NCI-H2227 (cell line): ENCODE measurements at regions not wholly inside any gene's neighbourhood (a gene's known extent, or its start where the extent isn't known, plus 50 kb on each side); places are given as distances from the start of the nearest gene placed in this dataset.

Experiments
- DNase-seq: peaks from one replicate; lab custom pipeline; 2025; ENCODE audit not compliant: unreplicated experiment; lab: John Stamatoyannopoulos, UW

GRCh38 chr12:115474539-115475353, 790.8 kb upstream of the TBX3 start:
- no peak for DNase-seq

DNA sequence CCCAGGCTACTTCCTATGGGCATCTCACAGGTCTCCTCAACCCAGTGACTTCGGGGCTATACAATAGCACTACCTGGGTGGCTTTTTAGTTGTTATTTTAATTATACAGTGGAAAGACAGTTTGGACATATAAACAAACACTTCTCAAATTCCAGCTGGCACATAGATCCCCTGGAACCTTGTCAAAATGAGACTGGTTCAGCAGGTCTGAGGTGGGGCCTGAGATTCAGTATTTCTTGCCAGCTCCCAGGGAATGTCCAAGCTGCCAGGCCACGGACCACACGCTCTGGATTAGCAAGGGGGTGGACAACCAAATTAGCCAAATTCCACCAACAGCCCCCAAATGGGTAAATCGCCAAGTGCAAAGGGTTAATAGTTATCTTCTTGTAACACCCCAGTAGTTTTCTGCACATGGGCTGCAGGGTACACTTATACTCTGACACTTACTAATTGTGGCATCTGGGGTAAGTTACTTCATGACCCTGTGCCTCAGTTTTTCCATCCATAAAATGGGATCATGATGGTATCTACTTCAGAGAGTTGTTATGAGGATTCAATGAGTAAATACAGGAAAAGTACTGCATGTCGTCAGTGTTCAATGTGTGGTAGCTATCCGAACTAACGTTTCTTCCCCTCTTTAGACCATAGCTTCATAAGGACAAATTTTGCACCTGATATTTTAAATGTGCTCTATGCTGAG, 789.4 kb upstream of the TBX3 start:
- no peak for DNase-seq

- DNase-seq = no peak
Observed at GRCh38 chr12:115472852-115473251, 788.9 kb upstream of the TBX3 start.

- DNase-seq = no peak
Observed at GRCh38 chr12:115470977-115471376, 787.0 kb upstream of the TBX3 start.

GRCh38 chr12:115470526-115470925, 786.6 kb upstream of the TBX3 start:
- DNase-seq = no peak

- no peak for DNase-seq
Observed at GRCh38 chr12:115468087-115468510, 784.1 kb upstream of the TBX3 start.

GRCh38 chr12:115467531-115467930, 783.6 kb upstream of the TBX3 start:
- DNase-seq = no peak

DNA sequence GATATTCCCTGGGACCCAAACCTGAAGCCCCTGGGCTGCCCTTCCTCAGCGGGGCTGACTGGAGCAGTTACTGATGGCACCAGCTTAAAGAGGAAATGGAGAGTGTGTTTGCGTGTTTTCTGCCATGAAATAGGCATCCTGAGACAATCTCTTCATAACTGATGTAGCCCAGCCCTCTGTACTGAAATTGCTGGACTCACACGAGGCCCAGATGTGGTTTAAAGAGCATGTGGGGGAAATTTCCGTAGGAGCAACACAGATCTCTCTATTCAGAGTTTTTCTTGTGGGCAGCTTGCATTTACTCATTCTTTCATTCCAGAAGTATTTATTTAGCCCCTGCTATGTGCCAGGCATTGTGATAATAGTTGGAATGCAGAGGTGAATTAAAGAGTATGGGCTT, 782.1 kb upstream of the TBX3 start:
- no peak for DNase-seq

GRCh38 chr12:115464661-115465060, 780.7 kb upstream of the TBX3 start:
- DNase-seq = no peak

DNA sequence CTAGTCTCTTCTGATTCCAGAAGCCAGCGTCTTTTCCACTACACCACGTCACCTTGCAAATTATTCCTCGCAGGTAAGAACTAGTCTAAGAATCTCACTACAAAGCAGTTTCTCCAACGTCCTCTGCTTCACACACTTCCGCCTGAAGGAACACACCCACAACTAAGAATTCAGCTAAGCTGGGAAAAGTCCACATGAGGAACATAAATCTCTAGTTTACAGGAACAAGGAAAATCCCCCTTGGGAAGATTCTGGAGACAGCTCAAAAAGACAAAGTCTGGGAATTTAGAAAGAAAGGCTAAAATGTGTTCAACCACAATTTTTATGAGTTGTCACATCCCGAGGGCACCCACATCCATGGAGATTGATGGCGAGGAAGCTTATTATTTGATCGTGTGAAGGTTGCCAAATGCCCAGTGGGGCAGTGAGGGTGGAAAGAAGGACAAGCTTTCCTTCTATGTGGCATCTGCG, 780.2 kb upstream of the TBX3 start:
- no peak for DNase-seq

GRCh38 chr12:115461401-115461800, 777.4 kb upstream of the TBX3 start:
- no peak for DNase-seq

- DNase-seq = no peak
Observed at GRCh38 chr12:115457798-115458197, 773.8 kb upstream of the TBX3 start.

DNA sequence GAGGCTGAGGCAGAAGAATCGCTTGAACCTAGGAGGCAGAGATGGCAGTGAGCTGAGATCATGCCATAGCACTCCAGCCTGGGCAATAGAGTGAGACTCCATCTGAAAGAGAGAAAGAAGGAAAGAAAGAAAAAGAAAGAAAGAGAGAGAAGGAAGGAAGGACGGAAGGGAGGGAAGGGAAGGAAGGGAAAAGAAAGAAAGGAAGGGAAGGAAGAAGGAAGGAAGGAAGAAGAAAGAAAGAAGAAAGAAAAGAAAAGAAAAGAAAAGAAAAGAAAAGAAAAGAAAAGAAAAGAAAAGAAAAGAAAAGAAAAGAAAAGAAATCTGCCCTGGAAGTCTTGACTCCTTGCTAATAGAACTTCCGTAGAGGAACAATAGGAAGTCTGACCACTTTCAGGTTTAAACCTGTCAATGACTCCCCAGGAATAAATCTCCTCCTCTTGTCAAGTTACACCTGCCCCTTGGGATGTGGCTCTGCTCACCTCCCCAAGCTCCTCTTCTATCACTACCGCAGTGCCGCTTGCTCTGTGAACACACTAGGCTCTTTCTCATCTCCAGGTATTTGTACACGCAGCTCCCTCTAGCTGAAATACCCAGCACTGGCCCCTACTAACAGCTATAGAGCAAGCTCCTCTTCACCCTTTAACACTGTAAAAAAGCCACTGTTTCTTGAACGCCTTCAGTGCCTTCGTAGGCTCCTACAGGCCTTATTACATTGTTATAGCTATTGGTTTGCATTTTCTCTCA, 773.1 kb upstream of the TBX3 start:
- DNase-seq = no peak

DNA sequence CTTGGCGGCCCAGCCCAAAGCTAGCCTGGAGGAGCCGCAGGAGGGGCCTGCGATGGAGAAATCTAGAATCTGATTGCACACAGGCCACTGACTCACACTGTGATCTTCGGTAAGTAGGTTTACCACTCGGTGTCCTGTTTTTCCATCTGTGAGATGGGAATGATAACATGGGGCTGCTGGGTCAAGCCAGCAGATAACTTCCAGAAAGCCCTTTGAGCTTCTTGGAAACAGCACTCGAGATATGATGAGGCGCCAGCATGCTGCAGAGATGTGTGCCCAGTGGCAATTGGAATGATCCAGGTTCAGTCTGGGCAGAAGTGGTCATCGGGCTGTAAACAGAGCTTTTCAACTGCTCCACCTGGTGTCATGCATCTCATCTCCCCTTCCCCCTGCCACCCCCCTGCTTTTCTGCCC, 771.3 kb upstream of the TBX3 start:
- DNase-seq = no peak

GRCh38 chr12:115452751-115453281, 768.8 kb upstream of the TBX3 start:
- no peak for DNase-seq

DNA sequence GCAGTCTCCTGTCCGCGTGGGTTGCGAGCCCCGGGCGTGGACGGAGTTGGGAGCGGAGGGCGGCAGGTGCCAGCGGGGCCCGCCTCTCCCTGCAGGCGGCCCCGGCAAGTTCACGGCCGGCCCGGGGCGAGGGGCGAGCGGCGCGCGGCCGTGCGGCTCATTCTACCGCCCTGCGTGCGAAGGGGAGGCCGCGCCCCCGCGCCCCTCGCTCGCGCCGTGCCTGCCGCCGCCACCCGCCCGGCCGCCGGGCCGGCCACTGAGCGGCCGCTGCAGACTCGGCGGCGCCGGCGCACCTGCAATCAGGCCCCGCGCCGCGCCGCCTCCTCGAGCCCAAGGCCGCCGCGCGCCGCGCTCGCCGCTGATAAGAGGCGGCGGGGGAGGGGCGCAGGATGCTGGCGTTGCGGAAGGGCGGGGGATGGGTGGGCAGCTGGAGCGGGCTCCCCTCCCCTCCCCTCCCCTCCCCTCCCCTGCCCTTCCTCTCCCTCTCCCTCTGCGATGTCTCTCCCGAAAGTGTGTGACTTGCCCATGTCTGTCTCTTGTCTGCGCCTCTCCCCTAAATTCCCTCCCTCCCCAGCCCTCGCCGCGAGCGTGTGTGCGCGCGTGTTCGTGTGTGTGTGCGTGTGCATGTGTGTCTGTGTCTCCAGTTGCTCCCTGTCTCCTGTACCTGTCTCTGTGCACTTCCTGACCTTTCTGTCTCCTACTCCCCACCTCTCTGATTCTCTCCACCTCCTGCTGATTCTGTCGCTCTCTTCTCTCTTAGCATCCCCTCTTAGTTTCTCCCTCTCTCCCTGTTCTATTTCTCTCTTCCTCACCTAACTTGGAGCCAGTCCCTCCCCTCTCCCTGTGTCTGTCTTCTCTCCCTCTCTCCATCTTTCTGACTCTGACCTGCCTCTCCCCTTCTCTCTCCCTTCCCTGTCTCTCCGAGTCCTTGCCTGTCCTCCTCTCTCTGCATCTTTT, 768.1 kb upstream of the TBX3 start:
- DNase-seq = peak; percentile 80

- DNase-seq = no peak
Observed at GRCh38 chr12:115451151-115451779, 767.3 kb upstream of the TBX3 start.

GRCh38 chr12:115450710-115451109, 766.7 kb upstream of the TBX3 start:
- no peak for DNase-seq

GRCh38 chr12:115450017-115450416, 766.0 kb upstream of the TBX3 start:
- no peak for DNase-seq

DNA sequence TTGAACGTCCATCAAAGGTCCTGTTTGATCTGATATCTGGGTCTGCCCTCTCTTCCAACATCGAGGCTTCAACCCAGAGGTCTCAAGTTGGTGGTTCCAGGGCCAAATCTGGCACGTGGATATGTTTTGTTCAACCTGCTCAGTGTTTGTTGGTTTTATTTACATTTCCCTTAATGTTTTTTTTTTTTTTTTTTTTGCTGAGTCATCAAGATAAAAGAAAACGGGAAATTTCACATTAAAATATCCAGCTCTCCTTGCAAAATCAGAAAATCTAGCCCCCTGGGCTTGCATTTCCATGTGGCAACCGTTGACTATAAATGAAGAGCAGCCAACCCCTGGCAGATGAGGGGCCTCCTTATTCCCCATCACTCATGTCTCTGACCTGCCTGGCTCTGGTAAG, 765.6 kb upstream of the TBX3 start:
- no peak for DNase-seq
